NCI-H128 (cell line): ENCODE measurements at regions not wholly inside any gene's neighbourhood (a gene's known extent, or its start where the extent isn't known, plus 50 kb on each side); places are given as distances from the start of the nearest gene placed in this dataset.
"Not testable (repeated sequence)": the region's sequence is repeated elsewhere in the genome, so short reads cannot be mapped to it uniquely, and the experiment has no call there.

ENCODE experiments used
- DNase-seq: peaks from one replicate; lab custom pipeline; 2025; ENCODE audit not compliant: unreplicated experiment; lab: John Stamatoyannopoulos, UW

DNA sequence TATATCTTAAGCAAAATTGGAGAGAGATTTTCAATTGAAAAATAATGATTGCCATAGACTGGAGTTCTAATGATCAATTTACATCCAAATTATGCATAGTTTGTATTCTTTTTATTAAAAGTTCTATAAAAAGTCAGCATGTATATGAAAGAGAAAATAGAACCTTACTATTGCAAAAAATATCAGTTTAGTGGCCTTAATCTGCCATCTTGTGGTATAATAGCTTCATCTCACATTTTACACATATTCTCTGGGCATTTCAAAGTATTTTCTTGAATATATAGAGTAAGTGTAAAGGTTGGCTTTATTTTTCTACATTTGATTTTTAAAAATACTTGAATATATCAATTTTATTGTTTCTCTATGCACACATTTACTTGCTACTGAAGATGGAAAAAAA lies 1858.6 kb upstream of the CDH9 start:
- DNase-seq: no peak

DNA sequence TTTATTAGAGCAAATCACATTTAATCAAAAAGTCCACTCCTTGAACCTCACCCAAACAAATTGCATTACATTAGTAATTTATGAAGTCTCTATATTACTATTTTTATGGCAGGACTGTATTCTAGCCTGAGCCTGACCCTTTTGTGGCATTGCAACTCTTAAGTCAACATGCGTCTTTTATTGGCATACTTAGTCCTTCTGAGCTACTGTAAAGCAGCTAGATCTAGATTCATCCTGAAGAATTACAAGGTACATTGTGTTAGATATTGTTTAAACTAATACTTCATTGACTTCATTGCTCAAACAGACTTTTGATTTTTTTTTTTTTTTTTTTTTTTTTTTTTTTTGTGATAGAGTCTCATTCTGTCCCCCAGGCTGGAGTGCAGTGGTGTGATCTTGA lies 1842.5 kb upstream of the CDH9 start:
- DNase-seq: no peak

DNA sequence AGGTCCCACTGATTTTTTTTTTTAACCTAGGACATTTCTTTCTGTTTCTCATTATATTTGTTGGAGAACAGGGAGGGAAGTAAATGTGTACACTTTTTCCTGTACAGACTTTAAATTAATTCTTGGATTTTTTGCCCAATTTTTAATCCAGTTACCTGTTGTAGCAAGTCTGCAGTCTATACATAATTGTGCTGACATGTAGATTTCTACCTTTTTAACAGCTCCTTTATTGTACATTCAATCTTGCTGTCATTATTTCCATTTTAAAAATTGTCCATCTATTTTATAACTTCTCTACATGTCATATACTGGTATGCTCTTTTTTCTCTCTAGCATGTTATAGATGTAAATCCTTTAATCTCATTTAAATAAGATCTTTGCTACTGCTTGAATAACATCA lies 1838.7 kb upstream of the CDH9 start:
- no peak for DNase-seq

DNA sequence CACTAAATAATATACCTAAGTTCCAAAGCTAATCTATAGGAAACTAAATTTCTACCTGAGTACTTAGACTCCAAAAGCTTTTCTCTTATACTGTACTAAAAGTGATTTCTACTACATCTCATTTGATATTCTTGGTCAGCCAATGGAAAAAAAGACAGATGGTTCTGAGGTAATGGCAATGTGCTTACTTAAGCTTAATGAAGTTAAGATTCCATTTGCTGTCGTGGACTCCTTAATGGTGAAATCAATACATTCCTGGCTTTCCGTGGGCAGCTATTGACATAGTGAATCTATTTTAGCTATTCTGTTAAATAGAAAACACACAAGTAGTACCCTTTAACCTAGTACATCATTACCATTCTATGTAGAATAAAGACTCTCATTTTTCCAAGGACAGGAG lies 1825.6 kb upstream of the CDH9 start:
- no peak for DNase-seq

DNA sequence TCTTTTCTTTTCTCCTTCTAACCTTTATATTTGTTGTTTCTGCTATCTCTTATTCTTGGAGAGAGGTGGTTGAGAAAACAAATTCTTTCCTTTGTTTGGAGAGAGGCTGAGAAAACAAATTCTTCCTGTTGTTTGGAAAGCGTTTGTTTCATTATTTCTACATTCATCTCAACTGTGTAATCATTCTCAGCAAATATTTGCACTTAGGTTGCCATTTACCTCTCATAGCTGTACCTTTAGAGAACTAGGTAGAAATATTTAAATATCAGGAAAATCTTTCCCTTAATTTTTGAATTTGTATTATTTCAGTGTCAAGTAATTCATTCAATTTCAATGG lies 1824.4 kb upstream of the CDH9 start:
- DNase-seq: no peak

DNA sequence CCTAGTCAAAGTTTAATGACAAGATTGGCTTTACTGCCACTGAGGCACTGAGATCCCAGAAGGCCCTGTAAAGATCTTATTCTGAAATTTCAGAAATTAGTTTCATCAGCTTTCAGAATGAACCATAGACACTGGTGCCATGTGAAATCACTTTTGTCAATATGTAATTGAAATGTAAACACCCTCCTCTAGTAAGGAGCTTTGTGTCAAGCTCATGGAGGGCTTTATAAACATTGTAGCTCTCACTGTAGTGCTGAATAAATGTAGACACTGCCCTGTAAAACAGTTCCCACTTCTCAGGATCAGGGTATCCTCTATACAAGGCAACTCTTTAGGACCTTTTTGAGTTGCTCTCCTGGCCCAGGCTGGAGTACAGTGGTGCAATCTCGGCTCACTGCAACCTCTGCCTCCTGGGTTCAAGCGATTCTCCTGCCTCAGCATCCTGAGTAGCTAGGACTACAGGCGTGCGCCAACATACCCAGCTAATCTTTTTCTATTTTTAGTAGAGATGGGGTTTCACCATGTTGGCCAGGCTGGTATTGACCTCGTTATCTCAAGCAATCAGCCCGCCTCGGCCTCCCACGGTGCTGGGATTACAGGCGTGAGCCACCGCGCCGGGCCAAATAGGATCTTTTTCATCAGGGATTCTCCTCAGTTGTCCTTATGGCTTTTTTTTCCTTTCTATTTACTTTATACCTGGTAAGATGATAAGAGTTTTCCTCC lies 1823.9 kb upstream of the CDH9 start:
- no peak for DNase-seq

DNA sequence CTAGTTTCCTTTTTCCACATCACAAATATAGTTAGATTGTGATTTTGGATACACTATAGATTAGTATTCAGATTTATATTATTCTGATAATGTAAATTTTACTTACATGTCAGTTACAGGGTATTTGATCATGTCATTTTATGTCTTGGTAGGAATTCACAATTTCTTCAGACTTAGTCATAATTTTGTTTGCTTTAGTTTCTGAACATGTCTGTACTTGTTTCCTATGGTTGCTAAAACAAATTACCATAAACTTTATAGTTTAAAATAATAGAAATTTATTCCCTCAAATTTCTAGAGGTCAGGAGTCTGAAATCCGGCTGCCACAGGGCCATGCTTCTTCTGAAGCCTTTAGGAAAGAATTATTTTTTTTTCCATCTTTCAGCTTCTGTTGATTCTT lies 1817.2 kb upstream of the CDH9 start:
- no peak for DNase-seq

DNA sequence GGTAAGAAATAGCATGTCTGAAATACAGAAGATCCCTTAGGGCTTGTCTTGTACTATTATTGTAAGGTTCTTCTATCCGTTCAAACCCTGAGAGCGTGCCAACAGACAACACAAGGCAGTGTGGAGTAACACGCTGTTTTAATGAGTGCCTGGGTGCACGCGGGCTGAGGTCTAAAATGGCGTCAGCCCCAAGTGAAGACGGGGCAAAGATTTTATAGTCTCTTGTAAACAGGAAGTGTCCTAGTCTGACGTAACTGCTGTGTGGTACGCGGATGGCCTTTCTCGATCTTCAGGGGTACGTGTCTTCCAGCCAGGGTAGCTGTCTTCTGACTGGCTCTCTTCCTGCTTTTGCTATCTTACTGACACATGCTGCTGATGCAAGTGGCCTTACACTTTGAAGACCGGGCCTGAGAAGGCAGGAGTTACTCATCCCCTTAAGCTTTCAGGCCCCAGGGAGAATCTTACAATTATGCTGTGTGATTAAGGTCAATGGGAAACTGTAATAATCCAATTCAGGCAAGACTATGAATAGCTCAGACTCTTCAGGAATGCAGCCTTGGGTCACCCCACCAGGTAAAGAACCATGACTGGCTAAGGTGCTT lies 1812.0 kb upstream of the CDH9 start:
- DNase-seq: no peak

DNA sequence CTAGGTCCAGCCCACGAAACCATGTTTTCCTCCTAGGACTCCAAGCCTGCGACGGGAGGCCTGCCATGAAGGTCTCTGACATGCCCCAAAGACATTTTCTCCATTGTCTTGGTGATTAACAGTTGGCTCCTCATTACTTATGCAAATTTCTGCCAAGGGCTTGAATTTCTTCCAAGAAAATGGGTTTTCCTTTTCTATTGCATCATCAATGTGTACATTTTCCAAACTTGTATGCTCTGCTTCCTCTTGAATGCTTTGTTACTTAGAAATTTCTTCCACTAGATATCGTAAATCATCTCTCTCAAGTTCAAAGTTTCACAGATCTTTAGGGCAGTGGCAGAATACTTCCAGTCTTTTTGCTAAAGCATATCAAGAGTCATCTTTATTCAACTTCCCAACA lies 1792.7 kb upstream of the CDH9 start:
- no peak for DNase-seq

DNA sequence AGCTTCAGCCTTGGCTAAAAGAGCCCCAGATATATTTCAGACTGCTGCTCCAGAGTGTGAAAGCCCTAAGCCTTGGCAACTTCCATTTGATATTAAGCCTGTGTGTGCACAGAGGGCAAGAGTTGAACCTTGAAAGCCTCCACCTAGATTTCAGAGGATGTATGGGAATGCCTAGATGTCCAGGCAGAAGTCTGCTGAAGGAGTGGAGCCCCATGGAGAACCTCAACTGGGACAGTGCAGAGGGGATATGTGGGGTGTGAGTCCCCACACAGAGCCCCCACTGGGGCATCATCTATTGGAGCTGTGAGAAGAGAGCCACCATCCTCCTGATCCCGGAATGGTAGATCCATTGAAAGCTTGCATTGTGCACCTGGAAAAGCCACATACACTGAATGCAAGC lies 1784.8 kb upstream of the CDH9 start:
- no peak for DNase-seq

DNA sequence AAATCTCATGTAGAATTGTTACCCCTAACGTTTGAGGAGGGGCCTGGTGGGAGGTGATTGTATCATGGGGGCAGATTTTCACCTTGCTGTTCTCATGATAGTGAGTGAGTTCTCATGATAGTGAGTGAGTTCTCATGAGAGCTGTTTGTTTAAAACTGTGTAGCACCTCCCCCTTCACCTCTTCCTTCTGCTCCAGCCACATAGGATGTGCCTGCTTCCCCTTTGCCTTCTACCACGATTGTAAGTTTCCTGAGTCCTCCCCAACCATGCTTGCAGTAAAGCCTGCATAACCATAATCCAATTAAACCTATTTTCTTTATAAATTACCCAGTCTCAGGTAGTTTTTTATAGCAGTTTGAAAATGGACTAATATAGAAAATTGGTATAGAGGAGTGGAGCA lies 1783.7 kb upstream of the CDH9 start:
- DNase-seq: no peak

DNA sequence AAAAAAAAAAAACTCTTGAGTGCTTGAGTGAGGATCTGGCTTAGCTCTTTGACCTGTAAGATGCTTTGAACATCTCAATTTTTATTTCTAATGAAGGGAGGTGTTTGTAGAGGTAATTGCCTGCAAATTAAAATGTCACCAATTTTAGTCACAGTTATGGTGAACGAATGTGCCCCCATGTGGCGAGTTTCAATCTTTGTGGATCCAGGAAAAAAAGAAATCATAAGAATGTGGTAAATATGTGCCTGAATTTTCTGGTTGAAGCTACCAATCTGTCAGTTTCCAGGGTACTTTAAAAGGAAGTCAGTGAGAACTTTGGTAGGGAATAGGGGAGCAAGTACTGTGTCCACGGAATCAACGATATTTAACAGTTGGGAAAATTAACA lies 1772.4 kb upstream of the CDH9 start:
- DNase-seq: no peak

DNA sequence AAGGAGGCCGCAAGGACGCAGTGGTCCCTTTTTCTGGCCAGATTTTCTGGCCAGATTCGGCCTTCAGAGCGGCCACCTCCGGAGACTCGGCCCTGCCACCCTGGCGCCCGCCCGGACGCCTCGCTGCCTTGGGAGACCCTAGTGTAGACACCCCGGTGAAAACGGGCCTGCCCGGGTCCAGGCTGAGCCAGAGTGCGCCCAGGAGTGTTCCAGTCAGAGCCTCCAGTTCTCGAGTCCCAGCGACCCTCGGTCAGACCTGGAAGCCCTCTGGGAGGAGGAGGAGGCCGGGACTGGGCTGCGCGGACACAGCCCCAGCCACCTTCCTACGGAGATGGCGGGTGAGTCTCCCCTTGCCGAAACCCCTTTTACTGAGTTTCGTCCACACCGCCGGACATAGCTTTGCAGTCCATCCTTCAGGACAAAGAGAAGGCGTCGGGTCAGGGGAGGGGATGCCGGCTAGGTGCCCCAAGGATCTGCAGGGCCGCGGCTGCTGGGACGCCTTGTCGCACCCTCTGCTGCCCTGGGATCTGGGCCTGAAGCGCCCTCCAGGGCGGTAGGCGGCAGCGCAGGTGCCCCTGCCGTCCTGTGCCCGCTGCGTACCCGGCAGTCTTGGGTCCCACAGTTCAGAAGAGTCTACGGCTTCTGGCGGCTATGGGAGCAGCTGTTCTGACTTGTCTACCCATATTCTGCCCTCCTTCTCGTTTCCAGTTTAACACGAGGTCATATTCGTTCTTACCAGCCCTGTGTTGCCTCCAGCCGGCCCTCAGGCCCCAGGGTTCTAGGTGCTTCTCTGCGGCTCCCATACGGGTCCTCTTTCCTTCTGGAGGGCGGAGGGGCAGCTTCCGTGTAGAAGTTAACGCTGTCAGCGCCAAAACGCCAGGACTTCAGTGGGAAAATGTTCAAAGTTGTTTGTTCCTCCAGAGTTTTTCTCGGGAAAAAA lies 1771.7 kb upstream of the CDH9 start:
- DNase-seq: no peak

DNA sequence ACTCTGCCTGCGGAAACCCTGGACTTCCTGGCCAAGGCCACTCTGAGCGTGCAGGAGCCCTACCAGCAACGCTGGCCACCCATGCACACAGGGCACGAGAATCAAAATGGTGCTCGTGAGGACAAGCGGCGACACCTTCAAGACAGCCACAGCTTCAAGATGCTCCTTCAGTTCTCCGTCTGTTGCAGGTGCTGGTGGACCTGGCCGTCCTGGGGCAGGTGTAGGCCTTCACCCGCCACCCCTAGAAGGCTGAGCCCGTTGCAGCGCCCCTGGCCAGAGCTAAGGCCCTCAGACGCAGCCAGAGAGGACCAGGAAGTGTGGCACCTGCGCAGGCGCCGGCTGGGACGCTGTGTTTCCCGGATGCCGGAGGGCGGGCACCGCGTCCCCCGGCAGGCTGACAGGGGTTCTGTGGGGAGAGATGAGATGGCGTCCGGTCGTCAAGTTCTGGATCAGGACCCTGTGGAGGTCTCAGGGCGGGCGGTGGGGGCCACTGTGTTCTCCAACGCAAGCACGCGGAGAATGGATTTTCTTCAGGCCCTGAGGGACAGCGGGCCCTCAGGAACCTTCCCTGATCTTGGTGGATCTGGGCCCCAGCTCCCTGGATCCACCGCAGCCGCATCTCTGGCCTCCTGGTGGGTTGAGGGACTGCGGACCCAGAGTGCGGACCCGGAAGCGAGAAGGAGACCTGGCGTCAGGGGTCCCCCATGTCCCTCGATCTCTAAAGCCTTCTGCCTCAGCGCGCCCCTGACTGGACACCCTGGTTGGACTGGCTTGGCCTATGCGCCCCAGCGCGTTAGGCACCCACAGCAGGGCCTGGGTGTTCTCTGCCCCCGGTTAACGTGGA lies 1770.8 kb upstream of the CDH9 start:
- DNase-seq: no peak

DNA sequence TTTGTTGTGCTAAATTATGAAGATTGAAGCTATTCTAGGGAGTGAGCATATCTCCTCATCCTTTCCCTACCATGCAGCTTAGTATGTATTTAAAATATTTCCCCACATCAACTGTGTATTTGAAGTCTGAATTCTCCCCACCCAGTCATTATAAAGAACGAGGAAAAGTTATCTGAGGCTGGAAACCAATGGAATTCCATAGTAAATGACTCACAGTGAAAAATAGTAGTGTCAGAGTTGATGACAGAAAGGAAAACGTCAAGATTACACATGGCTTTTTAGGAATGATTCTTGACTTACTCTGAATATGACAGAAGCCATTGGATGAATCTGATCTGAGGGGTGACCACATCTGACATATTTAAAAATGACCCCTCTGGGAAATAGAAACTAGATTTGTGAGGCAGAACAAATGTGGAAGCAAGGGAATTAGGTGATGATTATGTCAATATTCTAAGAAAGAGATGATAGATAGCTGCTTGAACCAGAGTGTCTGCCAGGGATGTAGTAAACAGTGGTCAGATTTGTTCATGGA lies 1768.9 kb upstream of the CDH9 start:
- DNase-seq: no peak

DNA sequence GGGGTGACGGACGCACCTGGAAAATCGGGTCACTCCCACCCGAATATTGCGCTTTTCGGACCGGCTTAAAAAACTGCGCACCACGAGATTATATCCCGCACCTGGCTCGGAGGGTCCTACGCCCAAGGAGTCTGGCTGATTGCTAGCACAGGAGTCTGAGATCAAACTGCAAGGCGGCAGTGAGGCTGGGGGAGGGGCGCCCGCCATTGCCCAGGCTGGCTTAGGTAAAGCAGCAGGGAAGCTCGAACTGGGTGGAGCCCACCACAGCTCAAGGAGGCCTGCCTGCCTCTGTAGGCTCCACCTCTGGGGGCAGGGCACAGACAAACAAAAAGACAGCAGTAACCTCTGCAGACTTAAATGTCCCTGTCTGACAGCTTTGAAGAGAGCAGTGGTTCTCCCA lies 1760.6 kb upstream of the CDH9 start:
- not testable (repeated sequence) for DNase-seq

DNA sequence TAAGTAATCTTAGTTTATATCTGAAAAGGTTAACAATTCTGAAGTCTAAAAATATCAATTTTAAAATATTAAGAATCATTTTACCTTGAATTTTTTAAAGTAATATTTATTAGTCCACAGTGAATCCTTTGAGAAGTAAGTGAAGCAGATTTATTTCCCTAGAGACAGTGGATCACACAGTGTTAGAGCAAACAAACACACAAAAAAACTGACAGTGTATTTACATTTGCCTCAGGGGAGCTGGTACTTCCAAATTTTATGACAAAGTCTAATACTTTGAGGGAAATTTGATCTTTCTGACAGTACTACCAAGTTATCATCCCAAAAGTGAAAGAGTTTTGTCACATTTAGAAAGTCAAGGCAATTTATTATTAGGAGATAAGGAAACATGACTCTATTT lies 1750.6 kb upstream of the CDH9 start:
- DNase-seq: no peak

DNA sequence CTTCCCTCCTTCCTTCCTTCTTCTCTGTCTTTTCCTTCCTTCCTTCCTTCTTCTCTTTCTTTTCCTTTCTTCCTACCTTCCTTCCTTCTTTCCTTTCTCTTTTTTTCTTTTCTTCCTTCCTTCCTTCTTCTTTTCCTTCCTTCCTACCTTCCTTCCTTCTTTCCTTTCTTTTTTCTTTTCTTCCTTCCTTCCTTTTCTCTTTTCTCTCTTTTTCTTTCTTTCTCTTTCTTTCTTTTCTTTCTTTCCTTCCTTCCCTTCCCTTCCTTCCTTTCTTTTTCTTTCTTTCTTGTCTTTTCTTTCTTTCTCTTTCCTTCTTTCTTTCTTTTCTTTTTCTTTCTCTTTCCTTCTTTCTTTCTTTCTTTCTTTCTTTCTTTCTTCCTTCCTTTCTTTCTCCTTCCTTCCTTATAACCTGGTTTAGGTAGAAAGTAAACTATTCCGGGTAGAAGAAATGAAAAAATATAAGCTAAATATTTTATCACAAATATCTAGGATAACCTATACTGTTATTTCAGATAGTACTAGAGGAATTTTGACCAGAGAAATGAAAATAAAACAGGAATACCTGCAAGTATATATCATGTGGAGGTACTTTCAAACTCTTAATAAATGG lies 1741.8 kb upstream of the CDH9 start:
- DNase-seq: no peak

DNA sequence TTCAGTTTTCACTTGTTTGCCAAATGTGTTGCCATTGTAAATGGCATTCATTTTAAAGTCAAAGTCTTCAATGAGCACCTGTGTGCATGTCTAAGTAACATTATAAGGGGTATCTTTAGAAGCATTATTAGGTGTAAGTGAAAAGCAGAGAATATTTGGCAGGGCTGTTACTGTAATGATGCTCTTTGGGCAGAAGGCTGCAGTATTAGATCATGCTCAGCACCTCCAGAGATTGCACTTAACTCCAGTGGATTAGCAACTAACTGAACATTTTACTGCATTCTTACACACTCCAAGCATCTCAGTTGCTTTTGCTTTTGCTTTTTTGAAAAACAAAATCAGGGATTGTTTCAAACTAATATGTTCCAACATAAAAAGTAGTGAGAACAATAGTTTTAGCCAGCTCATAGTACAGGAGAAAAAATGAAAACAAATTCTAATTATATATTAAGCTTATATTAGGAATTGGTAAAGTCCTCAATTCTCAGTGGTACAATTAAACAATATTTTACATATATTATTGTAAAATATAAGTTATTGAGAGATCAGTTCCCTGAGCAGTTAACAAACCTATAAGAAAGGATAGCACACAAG lies 1740.9 kb upstream of the CDH9 start:
- no peak for DNase-seq

DNA sequence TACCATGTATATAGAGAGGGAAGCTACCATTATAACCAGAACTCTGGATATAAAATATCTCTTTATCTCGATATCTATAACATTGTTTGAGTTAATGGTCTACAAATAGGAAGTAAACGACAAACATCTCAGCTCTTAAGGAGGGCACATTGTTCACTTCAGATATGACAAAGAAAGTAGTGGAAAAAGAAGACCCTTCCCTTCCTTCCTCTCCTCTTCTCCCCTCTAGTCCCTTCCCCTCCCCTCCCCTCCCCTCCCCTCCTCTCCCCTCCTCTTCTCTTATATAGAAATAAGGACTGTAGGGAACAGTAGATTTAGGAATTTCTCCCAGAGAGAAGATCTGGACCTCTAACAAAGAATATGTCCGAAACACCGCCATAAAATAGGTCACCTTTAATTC lies 1731.9 kb upstream of the CDH9 start:
- no peak for DNase-seq
